ENCODE measurements at regions not wholly inside any gene's neighbourhood (a gene's known extent, or its start where the extent isn't known, plus 50 kb on each side); places are given as distances from the start of the nearest gene placed in this dataset.

- no peak for FAIRE-seq
- no TSS peak for BruUV-seq (replicated peaks)
- intact Hi-C loops (cut with micrococcal nuclease) (no loop called here), in situ Hi-C loops (cut with MboI) (no loop called here)
- peaks cover 0 to 11% of the 10 kb centered on the region in 2 experiments; a peak in 3 of 5 replicates for H3K27me3 ChIP-seq (ENCODE audit: control insufficient read depth in 2 of 2, insufficient read depth in 2 of 2, low read length in 2 of 2)
- no peaks in the 10 kb centered on the region for H3K4me1 ChIP-seq (replicated peaks in 1 of 2; ENCODE audit: control insufficient read depth in 2 of 2, insufficient read depth in 2 of 2, low read length in 2 of 2)
- H3K9ac ChIP-seq (ENCODE audit: insufficient read depth in 1 of 2, low read depth in 2 of 2, low read length in 2 of 2) = no peak overlapping the region
- ChIA-PET POLR2A (no interaction called here), CTCF (ENCODE audit: low intra/inter-chr PET ratio) (no interaction called here)
- DNase-seq (ENCODE audit: extremely low read depth in 1 of 4, low spot score in 3 of 4) = no peak
- H3K4me2 ChIP-seq (ENCODE audit: insufficient read depth, low read length) = no peak overlapping the region
- no peak for ATAC-seq
- H3K9me3 ChIP-seq (replicated peaks; ENCODE audit: control insufficient read depth, insufficient read depth, low read depth, low read length) = no peaks in the 10 kb centered on the region
- 3% methylated on average over 3 of the region's 3 CpGs for WGBS (ENCODE audit: insufficient coverage, low coverage, missing lambda C conversion rate)
- H3K36me3 ChIP-seq (ENCODE audit: control insufficient read depth, insufficient read depth, low read length) = no peaks in the 10 kb centered on the region
- no peak overlapping the region for H2AFZ ChIP-seq (ENCODE audit: low read depth, low read length)
- no peaks in the 10 kb centered on the region for H3K9me1 ChIP-seq (ENCODE audit: control insufficient read depth, insufficient read depth, low read length)
- no peak overlapping the region for H3K27ac ChIP-seq (ENCODE audit: extremely low read depth, low read depth, low read length)
- no peaks in the 10 kb centered on the region for H3K79me2 ChIP-seq (ENCODE audit: control insufficient read depth, insufficient read depth, low read length)
- no peak overlapping the region for H3K4me3 ChIP-seq
- H4K20me1 ChIP-seq (replicated peaks; ENCODE audit: control insufficient read depth, insufficient read depth, low read length) = no peaks in the 10 kb centered on the region
- TF ChIP-seq EWSR1 (IDR thresholded peaks at IDR 0.05; ENCODE audit: borderline replicate concordance, low read depth, partially characterized antibody) = no peak
- no peak for TF ChIP-seq SMAD1 (IDR thresholded peaks at IDR 0.05; ENCODE audit: low read depth, low read length, partially characterized antibody)
- no peak for TF ChIP-seq FOXK1 (CRISPR knock-in tag; IDR thresholded peaks at IDR 0.05; ENCODE audit: borderline replicate concordance)
- no peak for TF ChIP-seq MAFK (IDR thresholded peaks at IDR 0.05; ENCODE audit: low read length)
- no peak for TF ChIP-seq HES1 (IDR thresholded peaks at IDR 0.05; ENCODE audit: low read depth)
- no peak for TF ChIP-seq SNAPC5 (CRISPR knock-in tag; IDR thresholded peaks at IDR 0.05)
- TF ChIP-seq ELF1 (tag; IDR thresholded peaks at IDR 0.05) = no peak
- no peak for TF ChIP-seq TRIM24 (IDR thresholded peaks at IDR 0.05)
- no peak for TF ChIP-seq ZNF668 (CRISPR knock-in tag; IDR thresholded peaks at IDR 0.05)
- TF ChIP-seq PHF21A (IDR thresholded peaks at IDR 0.05; ENCODE audit: borderline replicate concordance, low read depth) = no peak
- TF ChIP-seq ID3 (CRISPR knock-in tag; IDR thresholded peaks at IDR 0.05) = no peak
- no peak for TF ChIP-seq ID3 (tag; IDR thresholded peaks at IDR 0.05)
- TF ChIP-seq ZNF134 (CRISPR knock-in tag; conservative IDR thresholded peaks at IDR 0.05) = no peak
- TF ChIP-seq CXXC5 (CRISPR knock-in tag; IDR thresholded peaks at IDR 0.05) = no peak
- TF ChIP-seq GTF2E2 (tag; IDR thresholded peaks at IDR 0.05) = no peak
- no peak for TF ChIP-seq SMAD3 (CRISPR knock-in tag; conservative IDR thresholded peaks at IDR 0.05)
- no peak for TF ChIP-seq ZFPM2 (CRISPR knock-in tag; IDR thresholded peaks at IDR 0.05)
- no peak for TF ChIP-seq ETV6 (IDR thresholded peaks at IDR 0.05; ENCODE audit: borderline replicate concordance in 1 of 2, low read depth in 2 of 2, low read length in 1 of 2)
- TF ChIP-seq ETV6 (CRISPR knock-in tag; IDR thresholded peaks at IDR 0.05; ENCODE audit: borderline replicate concordance) = no peak
- TF ChIP-seq TARDBP (IDR thresholded peaks at IDR 0.05) = no peak
- no peak for TF ChIP-seq NBN (IDR thresholded peaks at IDR 0.05; ENCODE audit: low read depth)
- no peak for TF ChIP-seq SAP30 (IDR thresholded peaks at IDR 0.05; ENCODE audit: borderline replicate concordance, insufficient read depth, low read depth, low read length, poor library complexity, severe bottlenecking)
Observed at GRCh38 chr10:6771331-6771730, 191.3 kb upstream of the PRKCQ start.
